CD4-positive, alpha-beta T cell (primary cell): ENCODE measurements at regions not wholly inside any gene's neighbourhood (a gene's known extent, or its start where the extent isn't known, plus 50 kb on each side); places are given as distances from the start of the nearest gene placed in this dataset.
"Not testable (repeated sequence)": the region's sequence is repeated elsewhere in the genome, so short reads cannot be mapped to it uniquely, and the experiment has no call there.

Experiments used
- ATAC-seq: fragments of 200-7000 bp; cut with Tn5 transposase; one replicate; pipeline ENCODE4 v1.10.0; 2022; ENCODE audit warnings: mild to moderate bottlenecking; ENCODE audit not compliant: poor library complexity
- CTCF ChIA-PET: fragments of 350-600 bp; sonication (Branson Sonifier 250); formaldehyde crosslinking; loops from one replicate; lab custom pipeline; 2021; ENCODE audit warnings: antibody characterized with exemption, inconsistent platforms; lab: Charles Lee
- POLR2A ChIA-PET: fragments of 350-600 bp; sonication (Branson Sonifier 250); formaldehyde crosslinking; loops from one replicate; lab custom pipeline; 2021; ENCODE audit warnings: antibody characterized with exemption, inconsistent platforms; lab: Charles Lee
- DNase-seq, 14 experiments: peaks; one replicate each; pipeline ENCODE4 v3.0.0-alpha.2; 2013 to 2020; ENCODE audit warnings: mixed read lengths in 2 of 14
- H3K27ac ChIP-seq, 2 donors: one replicate each; pipeline versions ENCODE4 v1.5.1 to v1.7.0; 2013; ENCODE audit warnings: low read length in 2 of 2, low read depth in 1 of 2, mild to moderate bottlenecking in 1 of 2
- H3K27me3 ChIP-seq, 2 experiments: 1 replicate in 1 of 2; 2 replicates in 1 of 2; pipeline versions ENCODE4 v1.6.1 to v1.7.0; 2013; ENCODE audit warnings: low read length in 2 of 2, control low read depth in 1 of 2, mild to moderate bottlenecking in 1 of 2, moderate library complexity in 1 of 2; ENCODE audit not compliant: insufficient read depth in 2 of 2, control insufficient read depth in 1 of 2
- H3K36me3 ChIP-seq: one replicate; pipeline ENCODE4 v1.6.1; 2013; ENCODE audit warnings: low read length, control low read depth; ENCODE audit not compliant: insufficient read depth
- H3K4me1 ChIP-seq: one replicate; pipeline ENCODE4 v1.6.1; 2013; ENCODE audit warnings: low read length, control low read depth; ENCODE audit not compliant: insufficient read depth
- H3K4me3 ChIP-seq: one replicate; pipeline ENCODE4 v1.5.1; 2013; ENCODE audit warnings: mild to moderate bottlenecking, low read length, moderate library complexity
- H3K9me3 ChIP-seq, 2 experiments: 1 replicate in 1 of 2; 2 replicates in 1 of 2; pipeline versions ENCODE4 v1.6.1 to v1.7.0; 2013; ENCODE audit warnings: low read length in 2 of 2, mild to moderate bottlenecking in 2 of 2, control low read depth in 1 of 2, moderate library complexity in 1 of 2; ENCODE audit not compliant: control insufficient read depth in 1 of 2, insufficient read depth in 1 of 2
- H3K27ac Mint-ChIP-seq: one replicate; pipeline ENCODE4 v1.8.0; 2020; ENCODE audit warnings: mixed read lengths
- H3K27me3 Mint-ChIP-seq: one replicate; pipeline ENCODE4 v1.8.0; 2021; ENCODE audit warnings: mixed read lengths
- H3K36me3 Mint-ChIP-seq: one replicate; pipeline ENCODE4 v1.8.0; 2021; ENCODE audit warnings: low read depth, mixed read lengths
- H3K4me1 Mint-ChIP-seq: one replicate; pipeline ENCODE4 v1.8.0; 2021; ENCODE audit warnings: low read depth, mixed read lengths
- H3K4me3 Mint-ChIP-seq: one replicate; pipeline ENCODE4 v1.8.0; 2020; ENCODE audit warnings: mild to moderate bottlenecking, mixed read lengths
- H3K9me3 Mint-ChIP-seq: one replicate; pipeline ENCODE4 v1.8.0; 2020; ENCODE audit warnings: mixed read lengths
- intact Hi-C, 2 experiments: fragments of 100-400 bp; cut with DNase I in 1 of 2; cut with micrococcal nuclease in 1 of 2; formaldehyde crosslinking; loops; one replicate each; pipeline versions ENCODE4 v1.15.1 to v1.9.0; 2023 to 2025; cut with DNase I, micrococcal nuclease
- TF ChIP-seq, protein P1 (sequence below): fragments of 200-600 bp; IDR thresholded peaks from one replicate; pipeline ENCODE4 v1.8.0; 2022; ENCODE audit warnings: antibody characterized with exemption, mild to moderate bottlenecking

DNA sequence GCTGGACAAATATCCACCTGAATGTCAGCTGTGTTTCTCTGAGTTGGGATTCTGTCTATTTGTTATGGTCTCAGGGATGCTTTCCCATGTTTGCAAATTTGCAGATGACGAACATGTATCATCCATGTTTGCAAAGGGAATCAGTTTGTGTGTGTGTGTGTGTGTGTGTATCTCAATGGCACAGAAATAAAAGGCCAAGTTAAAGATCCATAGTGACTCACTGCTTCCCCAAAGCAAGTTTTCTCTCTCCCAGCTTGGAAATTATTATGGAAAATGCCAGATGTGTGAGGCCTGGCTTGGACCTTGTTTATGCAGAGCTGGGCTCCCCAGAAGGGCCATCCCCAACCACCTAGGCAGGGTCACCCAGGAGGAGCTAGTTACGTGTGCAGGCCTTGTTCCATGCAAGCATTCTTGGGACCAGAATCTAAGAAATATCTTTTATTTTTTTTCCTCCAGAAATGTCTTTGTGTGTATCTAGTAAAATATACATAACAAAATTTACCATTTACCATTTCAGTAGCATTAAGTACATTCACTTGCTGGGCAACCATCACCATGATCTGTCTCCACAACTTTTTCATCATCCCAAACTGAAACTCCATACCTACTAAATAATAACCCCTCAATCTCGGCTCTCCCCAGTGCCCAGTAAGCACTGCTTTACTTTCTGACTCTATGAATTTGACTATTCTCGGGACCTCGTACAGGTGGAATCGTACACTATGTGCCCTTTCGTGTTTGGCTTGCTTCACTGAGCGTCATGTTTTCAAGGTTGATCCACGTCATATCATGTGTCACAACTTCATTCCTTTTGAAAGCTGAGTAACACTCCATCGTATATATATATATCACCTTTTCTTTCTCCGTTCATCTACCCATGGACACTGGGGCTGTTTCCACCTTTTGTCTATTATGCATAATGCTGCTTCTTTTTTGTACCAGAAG is 56.6 kb upstream of the WNT7B start:
- Mint-ChIP-seq H3K4me1 (peaks cover 26% of the 10 kb centered on the region), H3K9me3 (no peaks in the 10 kb centered on the region), H3K27ac (no peak overlapping the region), H3K36me3 (no peaks in the 10 kb centered on the region), H3K27me3 (peaks cover 4% of the 10 kb centered on the region), H3K4me3 (no peak overlapping the region)
- DNase-seq (no peak), ATAC-seq (no peak)
- H3K36me3 ChIP-seq = no peaks in the 10 kb centered on the region
- H3K27me3 ChIP-seq = peaks cover under 1 to 2% of the 10 kb centered on the region in 2 experiments
- H3K4me3 ChIP-seq = no peak overlapping the region
- peaks cover 14% of the 10 kb centered on the region for H3K4me1 ChIP-seq
- intact Hi-C loops = loop anchor here in 1 of 2 experiments (10.0 kb wide), 1 partner anchor 869 kb away; the partner anchor contains the start of gene NUP50
- H3K9me3 ChIP-seq = no peaks in the 10 kb centered on the region
- POLR2A ChIA-PET = interaction anchor here (3.5 to 3.6 kb wide), 2 partner anchors 20 to 22 kb away, joined by 102 to 105 read pairs; no protein-coding TSS in a partner anchor
- H3K27ac ChIP-seq = no peak overlapping the region
- CTCF ChIA-PET = interaction anchor here (0.7 to 2.0 kb wide), 2 partner anchors 18 to 27 kb away, joined by 3 to 5 read pairs; no protein-coding TSS in a partner anchor
- TF ChIP-seq, protein P1, sequence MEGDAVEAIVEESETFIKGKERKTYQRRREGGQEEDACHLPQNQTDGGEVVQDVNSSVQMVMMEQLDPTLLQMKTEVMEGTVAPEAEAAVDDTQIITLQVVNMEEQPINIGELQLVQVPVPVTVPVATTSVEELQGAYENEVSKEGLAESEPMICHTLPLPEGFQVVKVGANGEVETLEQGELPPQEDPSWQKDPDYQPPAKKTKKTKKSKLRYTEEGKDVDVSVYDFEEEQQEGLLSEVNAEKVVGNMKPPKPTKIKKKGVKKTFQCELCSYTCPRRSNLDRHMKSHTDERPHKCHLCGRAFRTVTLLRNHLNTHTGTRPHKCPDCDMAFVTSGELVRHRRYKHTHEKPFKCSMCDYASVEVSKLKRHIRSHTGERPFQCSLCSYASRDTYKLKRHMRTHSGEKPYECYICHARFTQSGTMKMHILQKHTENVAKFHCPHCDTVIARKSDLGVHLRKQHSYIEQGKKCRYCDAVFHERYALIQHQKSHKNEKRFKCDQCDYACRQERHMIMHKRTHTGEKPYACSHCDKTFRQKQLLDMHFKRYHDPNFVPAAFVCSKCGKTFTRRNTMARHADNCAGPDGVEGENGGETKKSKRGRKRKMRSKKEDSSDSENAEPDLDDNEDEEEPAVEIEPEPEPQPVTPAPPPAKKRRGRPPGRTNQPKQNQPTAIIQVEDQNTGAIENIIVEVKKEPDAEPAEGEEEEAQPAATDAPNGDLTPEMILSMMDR = no peak

DNA sequence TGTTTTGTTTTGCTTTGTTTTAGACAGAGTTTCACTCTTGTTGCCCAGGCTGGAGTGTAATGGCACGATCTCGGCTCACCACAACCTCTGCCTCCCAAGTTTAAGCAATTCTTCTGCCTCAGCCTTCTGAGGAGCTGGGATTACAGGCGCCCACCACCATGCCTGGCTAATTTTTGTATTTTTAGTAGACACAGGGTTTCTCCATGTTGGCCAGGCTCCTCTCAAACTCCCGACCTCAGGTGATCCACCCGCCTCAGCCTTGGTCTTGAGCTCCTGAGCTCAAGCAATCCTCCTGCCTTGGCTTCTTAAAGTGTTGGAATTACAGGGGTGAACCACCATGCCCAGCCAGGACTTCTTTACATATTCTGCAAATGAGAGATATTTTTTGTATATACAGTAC is 57.5 kb upstream of the WNT7B start:
- DNase-seq, ATAC-seq, H3K36me3 Mint-ChIP-seq, H3K27ac ChIP-seq, H3K4me3 ChIP-seq, H3K9me3 Mint-ChIP-seq, H3K27me3 ChIP-seq, H3K9me3 ChIP-seq, H3K27me3 Mint-ChIP-seq, H3K36me3 ChIP-seq: not testable (repeated sequence)
- Mint-ChIP-seq H3K4me3 (peak overlapping the region; percentile 0), H3K4me1 (peaks cover 26% of the 10 kb centered on the region), H3K27ac (peak overlapping the region; percentile 98)
- POLR2A ChIA-PET = interaction anchor here (3.5 to 3.6 kb wide), 2 partner anchors 19 to 22 kb away, joined by 102 to 105 read pairs; no protein-coding TSS in a partner anchor
- peaks cover 14% of the 10 kb centered on the region for H3K4me1 ChIP-seq
- CTCF ChIA-PET = interaction anchor here (2.0 kb wide), 1 partner anchor 28 kb away, joined by 5 read pairs; no protein-coding TSS in a partner anchor
- intact Hi-C loops = loop anchor here in 1 of 2 experiments (10.0 kb wide), 1 partner anchor 870 kb away; the partner anchor contains the start of gene NUP50

DNA sequence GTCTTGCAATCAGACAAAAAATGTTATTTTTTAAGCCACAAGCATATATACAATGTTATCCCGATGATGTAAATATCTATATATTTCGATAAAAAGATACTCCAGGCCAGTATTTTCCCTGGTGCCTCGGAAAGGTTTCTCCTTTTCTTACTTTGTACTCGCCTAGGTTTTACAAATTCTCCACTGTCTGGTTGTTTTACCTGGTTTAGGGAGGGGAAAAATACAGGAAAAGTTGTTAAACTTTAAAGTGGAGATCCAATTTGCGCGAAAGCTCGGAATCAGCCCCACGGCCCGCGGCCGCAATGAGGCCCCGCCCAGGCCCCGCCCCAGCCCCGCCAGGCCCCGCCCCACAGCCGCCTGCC is 58.4 kb upstream of the WNT7B start:
- Histone ChIP-seq H3K9me3 (no peaks in the 10 kb centered on the region), H3K27ac (peak overlapping the region; percentile 51 to 65), H3K4me1 (peaks cover 14% of the 10 kb centered on the region), H3K27me3 (no peaks in the 10 kb centered on the region), H3K4me3 (peak overlapping the region; percentile 47), H3K36me3 (no peaks in the 10 kb centered on the region)
- H3K4me1 Mint-ChIP-seq = peaks cover 26% of the 10 kb centered on the region
- H3K9me3 Mint-ChIP-seq = no peaks in the 10 kb centered on the region
- H3K27me3 Mint-ChIP-seq = no peaks in the 10 kb centered on the region
- peak overlapping the region; percentile 92 for H3K4me3 Mint-ChIP-seq
- CTCF ChIA-PET = interaction anchor here (2.3 to 4.3 kb wide), 3 partner anchors 22 to 81 kb away, joined by 15 to 60 read pairs (median 28); no protein-coding TSS in a partner anchor
- POLR2A ChIA-PET = interaction anchor here (0.5 to 3.6 kb wide), 16 partner anchors 9 to 727 kb away, joined by 3 to 105 read pairs (median 8); partner anchors contain the start of genes GTSE1, PPARA and TBC1D22A
- intact Hi-C loops = loop anchor here in 1 of 2 experiments (1.0 to 10.0 kb wide), 2 partner anchors 115 to 871 kb away; partner anchors contain the start of genes NUP50 and PPARA
- TF ChIP-seq, protein P1 = no peak
- DNase-seq = peak in 1 of 14 experiments; percentile 23
- no peak for ATAC-seq
- peak overlapping the region; percentile 98 for H3K27ac Mint-ChIP-seq
- no peaks in the 10 kb centered on the region for H3K36me3 Mint-ChIP-seq
